ENCODE measurements at regions not wholly inside any gene's neighbourhood (a gene's known extent, or its start where the extent isn't known, plus 50 kb on each side); places are given as distances from the start of the nearest gene placed in this dataset.

DNA sequence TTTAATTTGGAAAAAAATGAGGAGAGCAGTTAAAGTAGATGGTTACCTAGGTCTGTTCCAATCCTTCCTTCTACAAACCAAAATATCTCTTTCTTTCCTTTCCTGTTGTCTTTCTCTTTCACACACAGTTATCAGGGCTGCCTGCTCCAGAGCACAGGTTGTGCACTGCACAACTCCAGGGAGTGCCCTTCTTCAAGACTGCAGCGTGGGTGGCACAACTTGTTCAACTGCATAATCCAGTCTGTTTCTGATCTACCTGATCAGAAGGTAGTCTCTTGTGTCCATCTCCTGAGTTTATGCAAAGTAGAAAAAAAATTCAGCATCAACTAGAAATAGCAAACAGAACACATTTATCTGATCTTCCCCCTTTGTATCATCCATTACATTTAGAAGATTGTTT, 78.1 kb upstream of the COL13A1 start:
- ChIA-PET CTCF (no interaction called here), POLR2A (no interaction called here)
- TF ChIP-seq CTCF (IDR thresholded peaks at IDR 0.05; ENCODE audit: insufficient read depth, low read length, missing control alignments): no peak
- no peak overlapping the region for H3K4me3 ChIP-seq (ENCODE audit: low read depth, low read length)
- no peak for DNase-seq (ENCODE audit: low read depth, low spot score)

- POLR2A ChIA-PET: no interaction called here
- TF ChIP-seq CTCF (IDR thresholded peaks at IDR 0.05; ENCODE audit: insufficient read depth, low read length, missing control alignments): no peak
Observed at GRCh38 chr10:69726850-69727249, 74.9 kb upstream of the COL13A1 start.

GRCh38 chr10:69728335-69728870, 73.3 kb upstream of the COL13A1 start:
- CTCF ChIA-PET: interaction anchor here (0.9 to 8.3 kb wide), 8 partner anchors 11 to 221 kb away, joined by 3 to 102 read pairs (median 4); no protein-coding TSS in a partner anchor
- DNase-seq (ENCODE audit: low read depth, low spot score): no peak
- no peak for TF ChIP-seq CTCF (IDR thresholded peaks at IDR 0.05; ENCODE audit: insufficient read depth, low read length, missing control alignments)
- POLR2A ChIA-PET: no interaction called here
- H3K4me3 ChIP-seq (ENCODE audit: low read depth, low read length): no peak overlapping the region

More at GRCh38 chr10:69726850-69727249, 74.9 kb upstream of the COL13A1 start:
- CTCF ChIA-PET: interaction anchor here (0.9 to 8.3 kb wide), 2 partner anchors 10 to 30 kb away, joined by 3 to 102 read pairs; no protein-coding TSS in a partner anchor
- no peak overlapping the region for H3K4me3 ChIP-seq (ENCODE audit: low read depth, low read length)
- DNase-seq (ENCODE audit: low read depth, low spot score): no peak

GRCh38 chr10:69729326-69730048, 72.2 kb upstream of the COL13A1 start:
- ChIA-PET CTCF (interaction anchor here (0.7 to 8.3 kb wide), 6 partner anchors 12 to 228 kb away, joined by 3 to 102 read pairs (median 5); no protein-coding TSS in a partner anchor), POLR2A (no interaction called here)
- no peak for TF ChIP-seq CTCF (IDR thresholded peaks at IDR 0.05; ENCODE audit: insufficient read depth, low read length, missing control alignments)
- DNase-seq (ENCODE audit: low read depth, low spot score): no peak
- no peak overlapping the region for H3K4me3 ChIP-seq (ENCODE audit: low read depth, low read length)

DNA sequence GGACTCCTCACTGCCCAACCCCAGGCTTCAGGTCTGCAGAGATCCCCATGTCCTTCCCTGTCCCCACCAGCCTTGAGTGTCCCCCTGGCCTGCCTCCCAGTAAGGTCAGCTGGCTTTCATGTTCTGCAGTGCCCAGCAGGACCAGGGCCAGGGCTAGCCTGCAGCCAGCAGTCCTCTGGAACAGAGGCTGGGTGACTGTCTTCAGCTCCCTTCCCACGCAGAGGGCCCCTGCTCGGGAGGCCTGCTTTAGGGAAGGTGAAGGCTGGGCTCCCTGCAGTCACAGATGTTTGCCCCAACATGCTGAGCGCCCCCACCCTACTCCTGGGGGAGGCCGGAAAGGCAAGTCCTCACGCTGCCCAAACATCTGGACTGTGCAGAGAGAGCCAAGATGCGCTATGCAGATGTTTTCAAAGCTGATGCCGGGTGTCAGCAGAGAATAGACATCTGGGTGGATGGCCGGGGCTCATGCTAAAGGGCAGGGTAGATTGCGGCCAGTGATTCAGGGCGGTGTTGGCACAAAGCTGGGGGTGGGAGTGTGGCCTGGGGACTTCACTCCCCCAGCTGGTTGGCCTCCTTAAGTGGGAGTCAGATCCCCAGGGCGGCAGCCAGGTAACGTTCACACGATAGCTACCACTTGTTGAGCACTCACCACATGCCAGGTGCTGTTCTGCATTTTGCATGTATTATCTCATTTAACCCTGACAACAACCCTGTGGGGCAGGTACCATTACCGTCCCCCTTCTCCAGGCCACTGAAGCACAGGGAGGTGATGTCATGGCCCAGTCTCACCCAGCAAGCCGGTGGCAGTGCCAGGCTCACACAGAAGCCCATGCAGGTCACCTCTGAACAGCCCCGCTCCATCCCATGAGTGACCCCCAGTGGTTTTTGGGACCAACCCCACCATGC, 71.2 kb upstream of the COL13A1 start:
- no peak overlapping the region for H3K4me3 ChIP-seq (ENCODE audit: low read depth, low read length)
- CTCF ChIA-PET: interaction anchor here (1.0 to 8.3 kb wide), 7 partner anchors 9 to 184 kb away, joined by 3 to 102 read pairs (median 7); no protein-coding TSS in a partner anchor
- POLR2A ChIA-PET: no interaction called here
- DNase-seq (ENCODE audit: low read depth, low spot score): no peak
- no peak for TF ChIP-seq CTCF (IDR thresholded peaks at IDR 0.05; ENCODE audit: insufficient read depth, low read length, missing control alignments)

All from AG04449 (cell line).